ENCODE measurements at regions not wholly inside any gene's neighbourhood (a gene's known extent, or its start where the extent isn't known, plus 50 kb on each side); places are given as distances from the start of the nearest gene placed in this dataset.

GRCh38 chr17:62913991-62914570, 52.0 kb upstream of the TANC2 start:
- TF ChIP-seq POLR2A (IDR thresholded peaks at IDR 0.05; ENCODE audit: low read depth), result no peak
- TF ChIP-seq EP300 (IDR thresholded peaks at IDR 0.05), result no peak
- TF ChIP-seq CTCF (IDR thresholded peaks at IDR 0.05), result no peak

Data from esophagus muscularis mucosa (tissue), 4 donors.